ENCODE measurements at regions not wholly inside any gene's neighbourhood (a gene's known extent, or its start where the extent isn't known, plus 50 kb on each side); places are given as distances from the start of the nearest gene placed in this dataset.

GRCh38 chr17:71936977-71937376, 183.8 kb upstream of the SOX9 start:
- TF ChIP-seq POLR2A (IDR thresholded peaks at IDR 0.05; ENCODE audit: low read depth, low read length): no peak
- TF ChIP-seq RAD21 (IDR thresholded peaks at IDR 0.05; ENCODE audit: low read length): no peak

All from IMR-90 (cell line).